ENCODE measurements at regions not wholly inside any gene's neighbourhood (a gene's known extent, or its start where the extent isn't known, plus 50 kb on each side); places are given as distances from the start of the nearest gene placed in this dataset.

DNA sequence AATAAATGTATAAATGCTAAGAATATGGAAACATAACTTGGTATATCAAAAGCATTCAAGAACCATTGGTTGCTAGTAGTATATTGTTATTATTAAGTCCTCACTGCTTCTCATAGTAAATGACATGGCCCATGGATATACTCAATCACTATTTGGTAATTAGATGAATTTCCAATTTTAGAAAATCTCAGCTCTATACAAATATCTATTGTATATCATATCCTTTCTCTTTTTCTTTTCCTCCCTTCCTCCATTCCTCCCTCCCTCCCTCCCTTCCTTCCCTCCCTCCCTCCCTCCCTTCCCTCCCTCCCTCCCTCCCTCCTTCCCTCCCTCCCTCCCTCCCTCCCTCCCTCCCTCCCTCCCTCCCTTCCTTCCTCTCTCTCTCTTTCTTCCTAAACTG is 514.4 kb upstream of the LCORL start:
- H3K9me3 ChIP-seq (ENCODE audit: control insufficient read depth, insufficient read depth, low read length) = no peaks in the 10 kb centered on the region; the same call in 1 of the 2 replicates
- DNase-seq (ENCODE audit: low read depth, low spot score) = no peak
- CTCF ChIA-PET = no interaction called here
- H3K27ac ChIP-seq (ENCODE audit: low read depth, low read length) = no peak overlapping the region
- no peaks in the 10 kb centered on the region for H3K27me3 ChIP-seq (ENCODE audit: control insufficient read depth, insufficient read depth, low read length)
- TF ChIP-seq, protein P1, sequence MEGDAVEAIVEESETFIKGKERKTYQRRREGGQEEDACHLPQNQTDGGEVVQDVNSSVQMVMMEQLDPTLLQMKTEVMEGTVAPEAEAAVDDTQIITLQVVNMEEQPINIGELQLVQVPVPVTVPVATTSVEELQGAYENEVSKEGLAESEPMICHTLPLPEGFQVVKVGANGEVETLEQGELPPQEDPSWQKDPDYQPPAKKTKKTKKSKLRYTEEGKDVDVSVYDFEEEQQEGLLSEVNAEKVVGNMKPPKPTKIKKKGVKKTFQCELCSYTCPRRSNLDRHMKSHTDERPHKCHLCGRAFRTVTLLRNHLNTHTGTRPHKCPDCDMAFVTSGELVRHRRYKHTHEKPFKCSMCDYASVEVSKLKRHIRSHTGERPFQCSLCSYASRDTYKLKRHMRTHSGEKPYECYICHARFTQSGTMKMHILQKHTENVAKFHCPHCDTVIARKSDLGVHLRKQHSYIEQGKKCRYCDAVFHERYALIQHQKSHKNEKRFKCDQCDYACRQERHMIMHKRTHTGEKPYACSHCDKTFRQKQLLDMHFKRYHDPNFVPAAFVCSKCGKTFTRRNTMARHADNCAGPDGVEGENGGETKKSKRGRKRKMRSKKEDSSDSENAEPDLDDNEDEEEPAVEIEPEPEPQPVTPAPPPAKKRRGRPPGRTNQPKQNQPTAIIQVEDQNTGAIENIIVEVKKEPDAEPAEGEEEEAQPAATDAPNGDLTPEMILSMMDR (IDR thresholded peaks at IDR 0.05; ENCODE audit: low read depth, low read length) = no peak
- H3K4me3 ChIP-seq (ENCODE audit: low read depth, low read length) = no peak overlapping the region
- POLR2A ChIA-PET = no interaction called here

DNA sequence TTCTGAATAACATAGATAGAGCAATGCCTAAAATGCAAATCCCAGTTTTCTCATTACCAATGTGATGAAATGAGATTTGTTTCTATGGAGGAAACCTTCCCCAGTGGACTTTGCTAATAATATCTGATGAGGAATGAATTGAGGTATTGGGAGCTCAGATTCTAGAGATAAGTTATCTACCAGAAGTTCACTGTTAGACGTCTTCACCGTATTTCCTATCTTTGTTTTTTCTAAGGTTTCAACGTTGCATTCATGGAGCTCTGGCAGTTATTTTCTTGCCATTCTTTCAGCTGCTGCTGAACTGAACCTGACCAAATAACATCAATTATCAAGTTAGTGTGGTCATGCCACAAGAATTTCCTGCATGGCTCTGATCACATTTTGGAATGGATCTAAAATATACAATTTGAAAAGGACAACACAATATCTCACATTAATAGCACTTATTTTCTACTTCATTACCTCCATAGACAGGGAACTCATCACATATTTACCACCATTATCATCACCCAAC is 511.8 kb upstream of the LCORL start:
- H3K27ac ChIP-seq (ENCODE audit: low read depth, low read length) = no peak overlapping the region
- CTCF ChIA-PET = no interaction called here
- DNase-seq (ENCODE audit: low read depth, low spot score) = no peak
- TF ChIP-seq, protein P1 (IDR thresholded peaks at IDR 0.05; ENCODE audit: low read depth, low read length) = no peak
- no peaks in the 10 kb centered on the region for H3K27me3 ChIP-seq (ENCODE audit: control insufficient read depth, insufficient read depth, low read length)
- H3K4me3 ChIP-seq (ENCODE audit: low read depth, low read length) = no peak overlapping the region
- POLR2A ChIA-PET = no interaction called here
- no peaks in the 10 kb centered on the region; the same call in 1 of the 2 replicates for H3K9me3 ChIP-seq (ENCODE audit: control insufficient read depth, insufficient read depth, low read length)

DNA sequence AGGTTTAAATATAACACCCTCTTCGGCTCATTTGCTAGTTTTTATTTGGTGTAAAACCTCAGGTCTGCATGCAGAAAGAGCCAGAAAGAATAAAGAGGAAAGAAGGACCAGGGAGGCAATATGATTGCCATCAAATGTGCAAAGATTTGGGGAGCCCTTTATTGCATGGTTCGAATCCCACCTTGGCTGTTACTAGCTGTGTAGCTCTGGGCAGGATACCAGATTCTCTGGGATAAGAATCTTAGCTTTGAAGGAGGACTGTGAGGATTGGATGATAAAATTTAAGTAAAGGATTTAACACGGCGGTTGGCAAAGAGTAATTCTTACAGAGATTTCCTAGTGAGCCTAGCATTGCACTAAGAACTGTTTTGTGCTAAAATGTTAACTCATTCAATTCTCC is 510.2 kb upstream of the LCORL start:
- Histone ChIP-seq H3K4me3 (ENCODE audit: low read depth, low read length) (no peak overlapping the region), H3K9me3 (ENCODE audit: control insufficient read depth, insufficient read depth, low read length) (no peaks in the 10 kb centered on the region; the same call in 1 of the 2 replicates), H3K27ac (ENCODE audit: low read depth, low read length) (no peak overlapping the region), H3K27me3 (ENCODE audit: control insufficient read depth, insufficient read depth, low read length) (no peaks in the 10 kb centered on the region)
- ChIA-PET CTCF (no interaction called here), POLR2A (no interaction called here)
- TF ChIP-seq, protein P1 (IDR thresholded peaks at IDR 0.05; ENCODE audit: low read depth, low read length) = no peak
- no peak for DNase-seq (ENCODE audit: low read depth, low spot score)

DNA sequence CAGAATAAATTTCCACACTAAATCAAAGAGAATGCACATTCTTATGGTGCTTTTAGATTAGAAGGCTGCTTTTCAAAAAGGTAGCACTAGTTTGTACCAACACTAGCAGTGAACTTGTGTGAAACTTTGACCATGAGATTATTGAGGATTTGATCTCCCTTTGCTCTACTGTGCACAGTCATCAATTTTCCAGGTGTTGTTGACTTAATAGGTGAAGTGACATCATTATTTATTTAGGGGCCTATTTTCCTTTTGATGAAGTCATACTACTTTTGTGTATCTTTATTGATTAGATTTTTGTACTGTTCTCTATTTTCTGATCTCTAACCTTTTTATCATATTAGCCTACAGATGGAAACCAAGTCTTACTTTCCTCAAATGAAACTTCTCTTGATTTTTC is 507.9 kb upstream of the LCORL start:
- Histone ChIP-seq H3K4me3 (ENCODE audit: low read depth, low read length) (no peak overlapping the region), H3K9me3 (ENCODE audit: control insufficient read depth, insufficient read depth, low read length) (no peaks in the 10 kb centered on the region), H3K27ac (ENCODE audit: low read depth, low read length) (no peak overlapping the region), H3K27me3 (ENCODE audit: control insufficient read depth, insufficient read depth, low read length) (no peaks in the 10 kb centered on the region)
- CTCF ChIA-PET = interaction anchor here (0.7 kb wide), 1 partner anchor 65 kb away, joined by 4 read pairs; no protein-coding TSS in a partner anchor
- POLR2A ChIA-PET = no interaction called here
- TF ChIP-seq, protein P1 (IDR thresholded peaks at IDR 0.05; ENCODE audit: low read depth, low read length) = no peak
- DNase-seq (ENCODE audit: low read depth, low spot score) = no peak

DNA sequence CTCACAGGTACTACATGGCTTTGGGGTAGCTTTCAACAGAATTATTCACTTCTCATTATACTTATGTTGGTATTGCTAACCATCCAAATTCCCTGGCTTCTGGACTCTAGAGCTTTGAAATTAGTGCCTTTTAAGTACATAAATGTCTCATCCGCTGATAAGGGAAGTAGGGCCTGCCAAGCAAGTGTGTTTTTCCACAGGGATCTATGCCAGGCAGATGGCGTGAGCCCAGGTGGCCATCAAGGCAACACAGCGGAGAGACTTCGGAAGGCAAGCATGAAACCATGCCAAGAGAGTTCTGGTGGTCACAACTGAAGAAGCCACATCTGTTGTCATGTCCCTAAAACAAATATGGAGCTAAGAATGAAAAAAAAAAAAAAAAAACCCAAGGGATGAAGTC is 503.1 kb upstream of the LCORL start:
- no peaks in the 10 kb centered on the region for H3K9me3 ChIP-seq (ENCODE audit: control insufficient read depth, insufficient read depth, low read length)
- no peak for DNase-seq (ENCODE audit: low read depth, low spot score)
- no peak overlapping the region for H3K27ac ChIP-seq (ENCODE audit: low read depth, low read length)
- ChIA-PET POLR2A (no interaction called here), CTCF (no interaction called here)
- H3K27me3 ChIP-seq (ENCODE audit: control insufficient read depth, insufficient read depth, low read length) = no peaks in the 10 kb centered on the region
- no peak overlapping the region for H3K4me3 ChIP-seq (ENCODE audit: low read depth, low read length)
- TF ChIP-seq, protein P1 (IDR thresholded peaks at IDR 0.05; ENCODE audit: low read depth, low read length) = no peak
